HepG2 (cell line): ENCODE measurements at regions not wholly inside any gene's neighbourhood (a gene's known extent, or its start where the extent isn't known, plus 50 kb on each side); places are given as distances from the start of the nearest gene placed in this dataset.
A peak's percentile ranks its signal among the peaks of the same experiment; 100 is the strongest.

Experiments used
- ATAC-seq: fragments of 200-7000 bp; cut with Tn5 transposase; 3 replicates; pipeline ENCODE4 v1.9.1; 2020; ENCODE audit warnings: mild to moderate bottlenecking, moderate library complexity
- BruUV-seq: library from RNA; stranded (reverse); fragments of 400-500 nt; replicated peaks from 2 replicates; lab custom pipeline; 2021; lab: Mats Ljungman, UMichigan
- CTCF ChIA-PET: fragments of 300-600 bp; formaldehyde crosslinking; extraction: SDS; loops from one replicate; lab custom pipeline; 2021; ENCODE audit warnings: low total read pairs, inconsistent platforms, low intra/inter-chr PET ratio; lab: Yijun Ruan, JAX
- POLR2A ChIA-PET: fragments of 350-600 bp; sonication (Branson Sonifier 250); formaldehyde crosslinking; loops from one replicate; lab custom pipeline; 2020; ENCODE audit warnings: antibody characterized with exemption, inconsistent platforms; lab: Yijun Ruan, JAX
- DNase-seq: peaks from one replicate; pipeline ENCODE4 v3.0.0-alpha.2; 2015; ENCODE audit warnings: low spot score
- FAIRE-seq: peaks from 3 replicates; lab custom pipeline; 2011; peaks lifted over from hg19 to GRCh38; lab: Jason Lieb, UNC
- H2AFZ ChIP-seq: one replicate; pipeline ENCODE4 v1.6.1; 2011; ENCODE audit warnings: low read length, inconsistent platforms
- H3K27ac ChIP-seq: fragments of 300-600 bp; 3 replicates; pipeline ENCODE4 v1.8.0; 2011; ENCODE audit warnings: mixed run types, mild to moderate bottlenecking, mixed read lengths, low read length, inconsistent platforms; ENCODE audit not compliant: insufficient read depth; ENCODE audit errors: extremely low read length
- H3K27me3 ChIP-seq, 2 experiments: fragments of 200-600 bp in 1 of 2; 2 replicates in 1 of 2; 3 replicates in 1 of 2; pipeline versions ENCODE4 v1.6.0 to v1.8.0; 2011; ENCODE audit warnings: low read length in 2 of 2, mild to moderate bottlenecking in 2 of 2, moderate library complexity in 2 of 2, inconsistent platforms in 1 of 2; ENCODE audit not compliant: insufficient read depth in 2 of 2, control insufficient read depth in 1 of 2
- H3K36me3 ChIP-seq, 2 experiments: fragments of 200-600 bp in 1 of 2; replicated peaks in 1 of 2; 2 replicates in 1 of 2; 3 replicates in 1 of 2; pipeline versions ENCODE4 v1.5.1 to v1.8.0; 2011; ENCODE audit warnings: low read length in 2 of 2, inconsistent platforms in 1 of 2; ENCODE audit not compliant: insufficient read depth in 2 of 2, control insufficient read depth in 1 of 2
- H3K4me1 ChIP-seq: 2 replicates; pipeline ENCODE4 v1.5.1; 2012; ENCODE audit warnings: low read length, inconsistent platforms; ENCODE audit not compliant: insufficient read depth
- H3K4me2 ChIP-seq: 2 replicates; pipeline ENCODE4 v1.6.0; 2011; ENCODE audit warnings: low read depth, low read length, inconsistent platforms
- H3K4me3 ChIP-seq, 3 experiments: fragments of 200-600 bp in 1 of 3; sonication (generic), shearing (Covaris generic) in 1 of 3; replicated peaks in 1 of 3; 2 replicates each; pipeline ENCODE4 v1.5.1; 2011 to 2016; ENCODE audit warnings: low read length in 3 of 3, inconsistent platforms in 2 of 3, low read depth in 2 of 3, mild to moderate bottlenecking in 2 of 3, control low read depth in 1 of 3, mixed read lengths in 1 of 3; ENCODE audit not compliant: insufficient read depth in 1 of 3
- H3K79me2 ChIP-seq: one replicate; pipeline ENCODE4 v1.6.1; 2011; ENCODE audit warnings: low read length, inconsistent platforms; ENCODE audit not compliant: insufficient read depth
- H3K9ac ChIP-seq: 2 replicates; pipeline ENCODE4 v1.6.0; 2011; ENCODE audit warnings: mild to moderate bottlenecking, low read depth, low read length, inconsistent platforms; ENCODE audit not compliant: insufficient read depth
- H3K9me3 ChIP-seq: 2 replicates; pipeline ENCODE4 v1.5.1; 2012; ENCODE audit warnings: mild to moderate bottlenecking, low read length
- H4K20me1 ChIP-seq: 2 replicates; pipeline ENCODE4 v1.6.0; 2011; ENCODE audit warnings: inconsistent platforms, mild to moderate bottlenecking, low read length, moderate library complexity; ENCODE audit not compliant: insufficient read depth
- CBX2 ChIP-seq, 2 experiments: fragments of 200-600 bp in 1 of 2; sonication (generic); formaldehyde crosslinking in 1 of 2; IDR thresholded peaks; 2 replicates each; pipeline versions ENCODE4 v1.7.0 to v1.8.1; 2018 to 2022; ENCODE audit warnings: low read depth in 2 of 2, low read length in 1 of 2, mild to moderate bottlenecking in 1 of 2, missing genetic modification reagents in 1 of 2
- DR1 ChIP-seq: sonication (generic); formaldehyde crosslinking; IDR thresholded peaks from 2 replicates; pipeline ENCODE4 v1.8.0; 2021; ENCODE audit warnings: mild to moderate bottlenecking, missing genetic modification reagents, inconsistent platforms
- NBN ChIP-seq: fragments of 450-650 bp; conservative IDR thresholded peaks from 2 replicates; pipeline ENCODE4 v1.6.1; 2017
- NFE2 ChIP-seq: sonication (generic); formaldehyde crosslinking; IDR thresholded peaks from 2 replicates; pipeline ENCODE4 v1.4.0; 2020; ENCODE audit warnings: missing genetic modification reagents
- PHF21A ChIP-seq: sonication (generic); formaldehyde crosslinking; IDR thresholded peaks from 2 replicates; pipeline ENCODE4 v1.5.0; 2020; ENCODE audit warnings: mild to moderate bottlenecking, missing genetic modification reagents
- PLRG1 ChIP-seq: fragments of 450-650 bp; conservative IDR thresholded peaks from 2 replicates; pipeline ENCODE4 v1.6.1; 2016
- ZNF282 ChIP-seq: fragments of 450-650 bp; IDR thresholded peaks from 2 replicates; pipeline ENCODE4 v1.6.1; 2018; ENCODE audit not compliant: partially characterized antibody
- ZNF326 ChIP-seq: sonication (generic); formaldehyde crosslinking; IDR thresholded peaks from 2 replicates; pipeline ENCODE4 v1.4.0; 2020; ENCODE audit warnings: missing genetic modification reagents, borderline replicate concordance
- ZNF335 ChIP-seq: sonication (generic); formaldehyde crosslinking; IDR thresholded peaks from 2 replicates; pipeline ENCODE4 v1.4.0; 2020; ENCODE audit warnings: missing genetic modification reagents
- ZNF557 ChIP-seq: sonication (generic); formaldehyde crosslinking; IDR thresholded peaks from 2 replicates; pipeline ENCODE4 v1.4.0; 2020; ENCODE audit warnings: missing genetic modification reagents
- ZNF558 ChIP-seq: sonication (generic); formaldehyde crosslinking; IDR thresholded peaks from 2 replicates; pipeline ENCODE4 v1.9.0; 2022; ENCODE audit warnings: mild to moderate bottlenecking, missing genetic modification reagents, borderline replicate concordance
- ZNF629 ChIP-seq: sonication (generic); formaldehyde crosslinking; conservative IDR thresholded peaks from 2 replicates; pipeline ENCODE4 v1.5.0; 2020; ENCODE audit warnings: missing genetic modification reagents
- ZNF660 ChIP-seq: sonication (generic); formaldehyde crosslinking; IDR thresholded peaks from 2 replicates; pipeline ENCODE4 v1.5.1; 2020; ENCODE audit warnings: mild to moderate bottlenecking, low read depth, missing genetic modification reagents, borderline replicate concordance
- ZNF720 ChIP-seq: sonication (generic); formaldehyde crosslinking; IDR thresholded peaks from 2 replicates; pipeline ENCODE4 v1.4.0; 2020; ENCODE audit warnings: missing genetic modification reagents
- ZNF790 ChIP-seq: sonication (generic); formaldehyde crosslinking; IDR thresholded peaks from 2 replicates; pipeline ENCODE4 v1.8.0; 2022; ENCODE audit warnings: missing genetic modification reagents, mild to moderate bottlenecking, borderline replicate concordance
- WGBS: methylation state at CpG from one replicate; pipeline ENCODE4 v1.1.6; 2017; ENCODE audit warnings: low lambda C conversion rate; 5-methylcytosine and 5-hydroxymethylcytosine counted together
- in situ Hi-C: cut with HindIII; loops from 2 replicates; pipeline ENCODE4 v1.10.0; 2017; ENCODE audit warnings: low pct_unique_long_range_greater_than_20kb; ENCODE audit not compliant: extremely low pct_ligation_motif_present
- intact Hi-C: fragments of 100-400 bp; cut with micrococcal nuclease; formaldehyde crosslinking; loops from one replicate; pipeline ENCODE4 v1.10.0; 2022; ENCODE audit not compliant: unreplicated experiment
- TF ChIP-seq, protein P1 (sequence below): sonication (generic); formaldehyde crosslinking; IDR thresholded peaks from 2 replicates; pipeline ENCODE4 v1.4.0; 2020; ENCODE audit warnings: mild to moderate bottlenecking, missing genetic modification reagents
- TF ChIP-seq, protein P2 (sequence below): sonication (generic); formaldehyde crosslinking; IDR thresholded peaks from 2 replicates; pipeline ENCODE4 v1.8.1; 2023; ENCODE audit warnings: mild to moderate bottlenecking, moderate library complexity, missing genetic modification reagents
- TF ChIP-seq, protein P3 (sequence below): sonication (generic); formaldehyde crosslinking; IDR thresholded peaks from 2 replicates; pipeline ENCODE4 v1.5.1; 2020; ENCODE audit warnings: missing genetic modification reagents, mild to moderate bottlenecking, borderline replicate concordance

DNA sequence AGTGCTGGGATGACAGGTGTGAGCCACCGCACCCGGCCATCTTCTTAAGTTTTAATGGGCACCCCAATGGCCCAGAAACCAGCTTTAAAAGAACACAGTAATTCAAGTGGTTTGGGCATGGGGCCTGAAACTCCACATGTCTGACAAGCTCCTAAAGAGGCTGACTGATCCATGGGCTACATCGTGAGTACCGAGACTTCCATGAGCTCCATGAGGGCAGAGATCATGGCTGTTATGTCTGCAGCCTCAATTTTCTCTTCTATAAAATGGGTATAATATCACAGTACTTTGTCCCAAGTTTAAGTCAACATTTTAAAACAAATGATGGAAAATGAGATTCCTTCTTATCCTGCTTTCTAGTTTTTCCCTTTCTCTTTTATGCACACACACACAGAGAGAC lies 397.6 kb upstream of the MAF start:
- in situ Hi-C loops (no loop called here), intact Hi-C loops (no loop called here)
- 66% methylated on average over 4 of the region's 4 CpGs for WGBS
- Histone ChIP-seq H3K27ac (no peak overlapping the region), H3K4me3 (no peak overlapping the region), H3K79me2 (no peaks in the 10 kb centered on the region), H3K27me3 (no peaks in the 10 kb centered on the region; a peak in 1 of 5 replicates), H3K36me3 (no peaks in the 10 kb centered on the region), H3K4me1 (no peaks in the 10 kb centered on the region), H4K20me1 (no peaks in the 10 kb centered on the region), H3K4me2 (no peak overlapping the region)
- no TSS peak for BruUV-seq
- ATAC-seq, result no peak
- ChIA-PET POLR2A (no interaction called here), CTCF (interaction anchor here (1.4 kb wide), 1 partner anchor 372 kb away, joined by 6 read pairs; no protein-coding TSS in a partner anchor)
- no peak for TF ChIP-seq ZNF790
- TF ChIP-seq ZNF720, result no peak
- peak; percentile 72 for TF ChIP-seq ZNF629 (CRISPR knock-in tag)
- TF ChIP-seq ZNF335 (CRISPR knock-in tag), result no peak
- TF ChIP-seq, protein P1, sequence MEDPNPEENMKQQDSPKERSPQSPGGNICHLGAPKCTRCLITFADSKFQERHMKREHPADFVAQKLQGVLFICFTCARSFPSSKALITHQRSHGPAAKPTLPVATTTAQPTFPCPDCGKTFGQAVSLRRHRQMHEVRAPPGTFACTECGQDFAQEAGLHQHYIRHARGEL, result no peak
- TF ChIP-seq, all 625 proteins: peak for 1
- FAIRE-seq (no peak), DNase-seq (no peak)
- Histone ChIP-seq H3K9ac (no peak overlapping the region), H3K9me3 (no peaks in the 10 kb centered on the region), H2AFZ (no peak overlapping the region)

DNA sequence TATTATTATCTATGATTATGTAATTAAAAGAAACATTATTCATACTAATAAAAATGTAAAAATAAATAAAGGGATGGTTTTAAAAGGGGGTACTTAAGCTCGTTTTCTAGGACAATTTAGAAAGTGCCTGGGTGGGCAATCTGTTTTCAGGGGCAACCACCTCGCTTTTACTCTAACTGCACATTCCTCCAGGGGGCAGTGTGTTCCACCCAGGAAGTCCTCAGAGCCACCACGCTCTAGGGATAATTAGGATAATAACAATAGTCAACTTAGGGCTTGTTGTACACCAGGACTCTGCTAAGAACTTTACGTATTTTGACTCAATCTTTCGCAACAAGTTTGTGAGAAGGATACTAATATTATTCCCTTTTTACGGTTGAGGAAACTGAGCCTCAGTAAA lies 396.7 kb upstream of the MAF start:
- BruUV-seq, result no TSS peak
- no peaks in the 10 kb centered on the region; a peak in 1 of 5 replicates for H3K27me3 ChIP-seq
- no peaks in the 10 kb centered on the region for H3K9me3 ChIP-seq
- FAIRE-seq (no peak), ATAC-seq (peak; percentile 69; the same call in 2 of the 3 replicates), DNase-seq (peak; percentile 19)
- H3K79me2 ChIP-seq, result no peaks in the 10 kb centered on the region
- no peaks in the 10 kb centered on the region for H4K20me1 ChIP-seq
- H3K4me3 ChIP-seq, result no peak overlapping the region
- no peak overlapping the region for H2AFZ ChIP-seq
- in situ Hi-C loops, result no loop called here
- H3K4me1 ChIP-seq, result no peaks in the 10 kb centered on the region
- no peak overlapping the region for H3K9ac ChIP-seq
- H3K4me2 ChIP-seq, result no peak overlapping the region
- ChIA-PET CTCF (interaction anchor here (1.4 to 1.9 kb wide), 2 partner anchors 372 to 469 kb away, joined by 6 to 9 read pairs; no protein-coding TSS in a partner anchor), POLR2A (no interaction called here)
- 44% methylated on average over 6 of the region's 6 CpGs for WGBS
- H3K27ac ChIP-seq, result no peak overlapping the region
- no peaks in the 10 kb centered on the region for H3K36me3 ChIP-seq
- intact Hi-C loops, result loop anchor here (1.0 kb wide), 2 partner anchors 321 to 529 kb away; no protein-coding TSS in a partner anchor
- TF ChIP-seq ZNF326 (CRISPR knock-in tag) (no peak), ZNF335 (CRISPR knock-in tag) (no peak), DR1 (CRISPR knock-in tag) (no peak), PLRG1 (no peak), NBN (no peak), ZNF660 (CRISPR knock-in tag) (no peak), CBX2 (IDR thresholded peaks at IDR 0.05; ENCODE audit: low read depth, low read length) (no peak), CBX2 (CRISPR knock-in tag; IDR thresholded peaks at IDR 0.05; ENCODE audit: low read depth) (no peak), PHF21A (no peak), NFE2 (no peak), ZNF282 (no peak), ZNF558 (no peak), ZNF720 (no peak), ZNF557 (CRISPR knock-in tag) (no peak)
- TF ChIP-seq, protein P2, sequence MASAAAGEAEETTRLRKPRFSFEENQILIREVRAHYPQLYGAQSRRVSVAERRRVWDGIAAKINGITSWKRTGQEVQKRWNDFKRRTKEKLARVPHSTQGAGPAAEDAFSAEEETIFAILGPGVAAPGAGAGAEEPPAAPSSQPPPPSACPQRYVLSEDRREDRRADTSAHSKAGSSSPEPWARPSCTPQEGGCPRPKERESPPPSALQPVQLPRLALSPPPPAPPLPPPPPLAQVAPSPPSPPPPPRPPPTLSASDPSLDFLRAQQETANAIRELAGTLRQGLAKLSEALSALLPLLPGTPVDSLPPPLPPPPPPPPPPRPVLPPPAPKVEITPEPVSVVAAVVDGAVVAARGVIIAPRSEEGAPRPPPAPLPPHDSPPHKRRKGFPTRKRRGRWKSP (CRISPR knock-in tag), result no peak
- TF ChIP-seq, protein P3, sequence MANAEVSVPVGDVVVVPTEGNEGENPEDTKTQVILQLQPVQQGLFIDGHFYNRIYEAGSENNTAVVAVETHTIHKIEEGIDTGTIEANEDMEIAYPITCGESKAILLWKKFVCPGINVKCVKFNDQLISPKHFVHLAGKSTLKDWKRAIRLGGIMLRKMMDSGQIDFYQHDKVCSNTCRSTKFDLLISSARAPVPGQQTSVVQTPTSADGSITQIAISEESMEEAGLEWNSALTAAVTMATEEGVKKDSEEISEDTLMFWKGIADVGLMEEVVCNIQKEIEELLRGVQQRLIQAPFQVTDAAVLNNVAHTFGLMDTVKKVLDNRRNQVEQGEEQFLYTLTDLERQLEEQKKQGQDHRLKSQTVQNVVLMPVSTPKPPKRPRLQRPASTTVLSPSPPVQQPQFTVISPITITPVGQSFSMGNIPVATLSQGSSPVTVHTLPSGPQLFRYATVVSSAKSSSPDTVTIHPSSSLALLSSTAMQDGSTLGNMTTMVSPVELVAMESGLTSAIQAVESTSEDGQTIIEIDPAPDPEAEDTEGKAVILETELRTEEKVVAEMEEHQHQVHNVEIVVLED (CRISPR knock-in tag), result no peak
